DMS 273 (cell line): ENCODE measurements at regions not wholly inside any gene's neighbourhood (a gene's known extent, or its start where the extent isn't known, plus 50 kb on each side); places are given as distances from the start of the nearest gene placed in this dataset.

ENCODE experiments used
- DNase-seq: peaks from one replicate; lab custom pipeline; 2025; ENCODE audit not compliant: unreplicated experiment; lab: John Stamatoyannopoulos, UW

GRCh38 chr10:36391405-36391804 lies 734.0 kb upstream of the ANKRD30A start:
- no peak for DNase-seq

DNA sequence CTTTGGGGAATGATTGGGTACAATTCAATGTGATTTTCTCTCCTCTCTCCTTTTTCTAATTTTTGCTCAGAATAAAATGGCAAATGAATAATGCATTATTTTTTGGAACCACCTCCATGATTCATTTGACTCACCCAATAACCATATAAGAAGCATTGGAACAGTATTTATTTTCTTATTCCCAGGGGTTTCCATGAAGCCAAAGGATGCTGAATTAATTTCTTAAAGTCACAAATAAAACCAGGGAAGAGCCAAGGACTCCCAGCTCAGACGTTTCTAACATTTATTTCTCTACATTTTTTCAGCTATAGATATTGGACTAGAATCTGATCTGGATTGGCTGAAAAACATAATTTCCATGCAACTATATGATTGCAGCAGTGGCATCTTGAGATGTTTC lies 735.2 kb upstream of the ANKRD30A start:
- no peak for DNase-seq

GRCh38 chr10:36388166-36388565 lies 737.2 kb upstream of the ANKRD30A start:
- DNase-seq: no peak

DNA sequence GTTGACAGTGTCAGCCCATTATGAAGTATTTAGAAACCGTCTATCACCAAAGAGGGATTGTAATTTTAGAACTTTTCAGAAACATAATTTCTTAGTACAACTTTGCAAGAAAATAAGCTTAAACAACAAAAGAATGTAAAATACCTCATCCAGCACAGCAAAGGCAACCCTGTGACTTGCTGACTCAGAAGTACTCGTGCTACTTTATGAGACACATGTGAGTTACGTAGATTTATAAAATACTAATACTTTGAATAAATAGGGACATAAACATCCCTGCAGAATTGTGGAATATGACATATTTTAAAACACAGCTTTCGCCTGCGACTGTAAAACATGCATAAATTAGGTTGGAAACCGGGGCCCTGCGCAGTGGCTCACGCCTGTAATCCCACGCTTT lies 739.7 kb upstream of the ANKRD30A start:
- DNase-seq: no peak

DNA sequence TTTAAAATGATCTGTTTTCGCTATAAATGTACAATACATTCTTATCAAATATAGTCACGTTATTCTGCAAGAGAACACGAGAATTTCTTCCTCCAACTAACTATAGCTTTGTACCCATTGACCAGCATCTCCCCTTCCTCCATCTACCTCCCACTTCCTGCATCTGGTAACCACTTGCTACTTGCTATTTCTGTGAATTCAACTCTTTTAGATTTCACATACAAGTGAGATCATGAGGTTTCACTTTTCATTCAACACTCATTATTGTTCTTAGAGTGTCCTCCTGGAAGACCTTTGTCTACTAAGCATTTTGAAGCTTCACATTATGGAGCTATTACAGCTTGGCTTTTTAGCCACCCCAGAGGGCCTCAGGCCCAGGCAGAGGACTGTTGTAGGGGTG lies 741.3 kb upstream of the FZD8 start:
- no peak for DNase-seq

- no peak for DNase-seq
Observed at GRCh38 chr10:36381748-36382147, 739.7 kb upstream of the FZD8 start.

DNA sequence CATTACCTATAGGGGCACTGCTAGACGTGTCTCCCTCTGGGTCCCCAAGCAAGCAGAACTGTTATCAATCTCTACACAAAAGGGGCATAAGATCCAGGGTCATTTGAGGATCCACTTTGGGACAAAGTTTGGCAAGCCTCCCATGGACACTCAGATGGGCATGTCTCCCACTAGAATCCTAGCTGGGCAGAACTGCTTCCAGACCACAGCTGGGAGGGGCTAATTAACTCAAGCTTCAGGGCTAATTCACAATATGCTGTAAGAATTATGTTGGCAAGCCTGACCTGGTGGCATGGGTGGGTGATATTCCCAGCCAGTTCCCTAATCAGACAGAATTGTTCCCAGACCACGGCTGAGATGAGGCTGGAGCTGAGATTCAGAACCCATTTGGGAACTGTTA lies 738.4 kb upstream of the FZD8 start:
- DNase-seq: peak; percentile 1

GRCh38 chr10:36375107-36375506 lies 733.0 kb upstream of the FZD8 start:
- no peak for DNase-seq

DNA sequence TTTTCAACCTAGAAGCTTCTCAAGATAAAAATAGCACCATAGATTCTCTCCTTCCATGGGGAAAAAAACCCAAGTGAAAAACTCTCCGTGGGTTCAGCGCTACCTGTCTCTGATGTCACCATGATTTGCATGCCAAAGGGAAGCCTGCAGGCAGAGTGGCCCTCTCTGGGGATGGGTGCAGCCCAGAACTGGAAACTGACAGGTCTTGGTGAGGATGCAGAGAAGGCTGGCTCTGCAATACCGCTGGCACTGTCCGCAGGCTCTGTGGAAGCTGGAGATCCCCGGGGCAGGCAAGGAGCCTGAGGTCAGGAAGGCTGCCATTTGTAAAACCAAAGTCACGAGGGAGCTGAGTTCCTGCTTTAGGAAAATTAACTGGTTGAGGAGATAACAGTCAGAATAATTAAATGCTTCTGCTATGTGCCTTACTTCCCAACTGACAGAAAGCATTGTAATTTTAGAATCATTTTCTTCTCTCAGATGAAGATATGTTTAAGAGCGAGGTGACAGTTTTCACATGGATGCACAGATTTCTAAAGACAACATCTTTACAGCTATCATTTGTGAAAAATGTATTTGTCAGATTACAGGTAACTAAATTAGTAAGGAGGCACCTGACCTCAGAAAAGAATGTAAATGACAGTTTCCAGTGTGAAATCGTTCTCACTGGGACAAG lies 731.5 kb upstream of the FZD8 start:
- DNase-seq: no peak

GRCh38 chr10:36367362-36367761 lies 725.3 kb upstream of the FZD8 start:
- DNase-seq: peak; percentile 0

DNA sequence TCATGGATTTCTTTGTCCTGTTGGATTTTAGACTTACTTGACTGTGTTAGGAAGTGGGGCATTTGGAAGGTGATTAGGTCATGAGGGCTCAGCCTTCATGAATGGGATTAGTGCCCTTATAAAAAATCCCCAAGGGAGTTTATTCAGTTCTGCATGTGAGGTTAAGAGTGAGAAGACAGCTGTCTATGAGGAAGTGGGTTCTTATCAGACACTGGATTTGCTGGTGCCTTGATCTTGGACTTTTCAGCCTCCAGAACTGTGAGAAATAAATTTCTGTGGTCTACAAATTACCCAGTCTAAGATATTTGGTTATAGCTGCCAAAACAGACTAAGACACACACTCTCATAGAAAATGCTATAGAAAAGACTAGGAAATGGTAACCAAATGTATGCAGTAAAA lies 724.7 kb upstream of the FZD8 start:
- peak; percentile 0 for DNase-seq

DNA sequence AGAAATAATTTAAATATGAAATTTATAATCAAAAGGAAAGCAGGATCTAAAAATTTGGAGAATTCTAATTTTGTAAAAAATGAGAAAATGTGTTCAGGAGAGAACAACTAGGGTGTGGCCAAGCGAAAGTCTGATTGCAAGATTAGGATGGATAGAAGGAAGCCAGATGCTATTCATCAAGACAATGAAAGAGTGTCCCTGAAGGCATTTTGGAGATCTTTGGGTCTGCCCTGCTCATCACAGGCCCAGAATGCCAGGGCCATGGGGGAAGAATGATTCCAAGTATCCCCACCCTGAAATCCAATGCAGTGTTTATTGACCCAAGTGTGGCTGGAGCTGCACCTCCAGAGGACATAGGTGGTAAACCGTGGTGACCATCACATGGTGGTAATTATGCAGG lies 724.0 kb upstream of the FZD8 start:
- no peak for DNase-seq

- DNase-seq: peak; percentile 72
Observed at GRCh38 chr10:36362257-36362656, 720.2 kb upstream of the FZD8 start.

GRCh38 chr10:36358736-36359135 lies 716.6 kb upstream of the FZD8 start:
- no peak for DNase-seq

DNA sequence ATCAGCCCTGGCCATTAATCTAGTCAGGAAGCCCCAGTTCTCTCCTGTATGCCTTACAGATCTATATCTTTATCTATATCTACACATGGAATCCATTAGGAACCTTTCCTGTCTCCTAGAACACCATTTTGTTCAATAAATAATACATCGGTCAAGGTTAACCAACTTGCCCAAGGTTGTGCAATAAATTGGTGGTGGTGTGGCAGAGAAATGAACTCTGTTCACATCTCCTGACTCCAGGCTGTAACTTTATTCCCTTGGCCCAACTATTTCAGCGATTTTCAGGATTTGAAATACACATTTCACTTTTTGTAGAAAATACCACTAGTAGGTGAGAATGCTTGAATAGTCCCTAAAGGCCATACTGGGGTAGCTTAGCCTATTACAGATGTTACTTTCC lies 712.5 kb upstream of the FZD8 start:
- no peak for DNase-seq

DNA sequence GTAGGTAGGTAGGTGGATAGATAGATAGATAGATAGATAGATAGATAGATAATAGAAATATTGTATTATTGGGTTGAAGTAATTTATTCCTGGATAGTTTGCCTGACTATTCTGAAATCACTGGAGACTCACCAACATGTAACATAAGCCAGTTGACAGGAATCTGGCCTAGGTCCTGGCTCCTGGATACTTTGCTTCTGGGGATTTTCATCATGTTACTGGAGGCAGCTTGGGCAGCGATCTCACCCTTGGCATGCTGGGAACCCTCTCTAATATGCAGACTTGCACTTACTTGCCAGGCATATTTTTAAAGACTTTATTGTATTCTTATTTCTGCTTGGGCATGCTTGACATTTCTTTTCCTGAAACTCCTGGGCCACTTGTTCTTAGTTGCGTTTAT lies 709.1 kb upstream of the FZD8 start:
- DNase-seq: no peak

GRCh38 chr10:36349445-36350078 lies 707.5 kb upstream of the FZD8 start:
- DNase-seq: no peak

- DNase-seq: no peak
Observed at GRCh38 chr10:36345807-36346206, 703.7 kb upstream of the FZD8 start.

- DNase-seq: no peak
Observed at GRCh38 chr10:36345175-36345533, 703.1 kb upstream of the FZD8 start.

DNA sequence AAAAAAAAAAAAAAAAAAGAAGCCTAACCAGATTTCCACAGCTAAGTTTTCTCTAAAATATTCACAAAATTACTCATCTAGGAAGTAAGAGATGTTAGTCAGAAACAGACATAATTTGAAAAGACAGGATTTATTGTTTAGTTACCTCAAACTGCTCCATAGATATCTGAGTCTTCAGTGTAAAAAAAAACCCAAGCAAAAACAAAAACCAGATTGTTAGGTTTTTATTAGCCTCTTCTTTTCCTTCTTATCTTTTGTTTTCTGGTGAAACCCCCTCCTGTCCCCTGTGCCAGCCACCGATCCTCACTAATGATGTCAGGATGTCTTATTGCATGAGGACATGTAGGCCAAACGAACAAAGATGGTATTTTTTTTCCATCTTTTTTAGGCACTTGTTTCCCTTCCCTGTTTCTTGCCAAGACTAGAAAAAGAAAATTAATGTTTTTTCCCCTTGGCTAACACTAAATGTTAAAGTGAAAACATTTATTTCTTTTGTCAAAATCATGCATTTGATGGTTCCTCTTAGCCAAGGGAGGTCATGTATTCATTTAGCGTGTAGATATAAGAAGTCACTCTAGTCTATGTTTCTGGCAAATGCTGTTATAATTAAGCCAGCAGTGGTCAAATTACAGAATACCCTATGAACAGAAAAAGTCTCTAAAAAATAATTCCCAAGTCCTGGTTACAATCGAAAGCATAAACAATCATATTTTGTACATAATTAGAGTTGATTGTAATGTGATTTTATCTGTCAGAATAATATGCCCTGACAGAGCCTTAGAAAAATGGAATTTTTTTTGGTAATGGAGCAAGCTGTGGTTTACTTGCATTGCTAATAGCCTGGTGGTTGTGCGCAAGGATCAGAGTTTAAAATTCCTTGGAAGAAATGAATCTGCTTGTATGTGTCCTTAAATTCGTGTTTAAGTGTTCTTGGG lies 702.4 kb upstream of the FZD8 start:
- DNase-seq: no peak

DNA sequence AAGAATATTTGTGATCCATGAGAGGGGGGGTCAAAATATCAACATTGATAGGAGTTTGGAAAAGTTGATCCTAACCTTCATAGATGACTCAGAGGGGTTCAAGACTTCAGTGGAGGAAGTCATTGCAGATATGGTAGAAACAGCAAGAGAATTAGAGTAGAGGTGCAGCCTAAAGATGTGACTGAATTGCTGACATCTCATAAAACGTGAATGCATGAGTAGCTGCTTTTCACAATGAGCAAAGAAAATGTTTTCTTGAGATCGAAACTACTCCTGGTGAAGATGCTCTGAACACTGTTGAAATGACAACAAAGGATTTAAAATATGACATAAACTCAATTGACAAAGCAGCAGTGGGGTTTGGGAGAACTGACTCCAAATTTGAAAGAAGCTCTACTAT lies 700.7 kb upstream of the FZD8 start:
- no peak for DNase-seq

GRCh38 chr10:36341471-36341870 lies 699.4 kb upstream of the FZD8 start:
- DNase-seq: no peak
